ENCODE measurements at regions not wholly inside any gene's neighbourhood (a gene's known extent, or its start where the extent isn't known, plus 50 kb on each side); places are given as distances from the start of the nearest gene placed in this dataset.
A peak's percentile ranks its signal among the peaks of the same experiment; 100 is the strongest.
"Not testable (repeated sequence)": the region's sequence is repeated elsewhere in the genome, so short reads cannot be mapped to it uniquely, and the experiment has no call there.

DNA sequence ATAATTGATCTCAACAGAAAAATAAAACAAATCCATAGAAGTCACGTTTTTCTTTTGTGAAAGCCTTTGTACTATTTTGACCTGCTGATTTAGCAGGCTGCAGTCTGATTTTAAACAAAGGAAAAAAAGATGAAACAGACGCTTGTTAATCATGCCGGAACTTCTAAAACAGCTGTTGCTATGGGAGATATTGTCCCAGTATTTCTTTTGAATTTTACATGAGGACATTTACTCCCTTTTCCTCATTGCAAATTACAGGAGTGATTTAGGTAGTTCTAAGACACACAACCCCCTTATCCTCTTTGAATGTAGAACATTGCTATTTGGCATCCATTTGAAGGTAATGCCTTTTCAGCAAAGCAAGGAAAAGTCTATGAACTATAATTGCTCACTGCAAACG, 416.1 kb downstream of the BCKDHB start:
- DNase-seq (ENCODE audit: low spot score), result no peak

DNA sequence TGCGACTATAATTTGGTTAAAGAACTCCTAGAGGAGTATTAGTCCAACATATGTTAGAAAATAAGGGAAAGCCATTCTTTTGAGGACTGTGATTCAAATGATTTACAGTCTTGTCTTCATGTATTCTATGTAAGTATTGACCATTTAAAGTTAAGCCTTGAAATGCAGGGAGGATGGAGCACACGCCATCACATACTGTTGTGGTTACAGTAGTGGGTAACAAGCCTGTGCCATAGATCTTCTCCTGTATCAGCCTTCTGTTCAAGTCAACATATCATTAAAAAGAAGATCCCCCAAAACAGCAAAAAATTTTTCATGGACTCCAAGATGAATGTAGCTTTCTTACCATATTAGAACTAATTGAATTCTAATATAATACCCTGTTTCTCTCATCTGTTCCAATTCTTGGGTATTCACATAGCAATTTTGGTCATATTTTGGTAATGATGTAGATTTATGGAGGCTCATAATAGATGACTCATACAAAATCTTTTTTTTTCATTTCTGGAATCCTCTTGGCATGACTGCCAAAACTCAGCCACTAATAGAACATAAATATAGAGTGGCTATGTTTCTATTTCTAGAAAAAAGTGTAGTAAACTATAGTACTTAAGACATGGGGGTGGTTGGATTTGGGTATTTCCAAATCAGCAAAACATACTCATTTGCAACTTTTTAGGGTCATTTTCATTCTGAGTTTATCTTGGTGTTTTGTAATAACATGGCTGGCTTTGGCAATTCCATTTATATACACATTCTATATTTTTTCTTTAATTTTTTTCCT, 413.5 kb downstream of the BCKDHB start:
- no peak for DNase-seq (ENCODE audit: low spot score)

DNA sequence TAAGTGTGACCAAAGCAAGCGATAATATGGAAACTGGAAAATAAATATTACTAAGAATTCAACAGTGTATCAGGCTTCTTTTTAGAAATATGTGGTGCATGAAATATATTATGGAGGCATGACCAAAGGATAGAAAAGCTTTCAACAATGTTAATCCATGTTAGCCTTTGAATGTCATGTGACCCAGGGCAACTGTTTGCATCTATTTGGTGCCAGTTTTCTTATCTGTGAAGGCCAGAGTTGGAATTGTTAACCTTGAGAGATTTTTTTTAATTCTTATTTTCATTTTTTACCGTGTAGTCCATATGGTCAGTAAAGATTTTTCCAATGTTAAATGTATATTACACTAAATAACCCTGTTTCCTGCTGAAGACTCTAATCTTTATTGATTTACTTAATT, 411.1 kb downstream of the BCKDHB start:
- DNase-seq (ENCODE audit: low spot score), result no peak

DNA sequence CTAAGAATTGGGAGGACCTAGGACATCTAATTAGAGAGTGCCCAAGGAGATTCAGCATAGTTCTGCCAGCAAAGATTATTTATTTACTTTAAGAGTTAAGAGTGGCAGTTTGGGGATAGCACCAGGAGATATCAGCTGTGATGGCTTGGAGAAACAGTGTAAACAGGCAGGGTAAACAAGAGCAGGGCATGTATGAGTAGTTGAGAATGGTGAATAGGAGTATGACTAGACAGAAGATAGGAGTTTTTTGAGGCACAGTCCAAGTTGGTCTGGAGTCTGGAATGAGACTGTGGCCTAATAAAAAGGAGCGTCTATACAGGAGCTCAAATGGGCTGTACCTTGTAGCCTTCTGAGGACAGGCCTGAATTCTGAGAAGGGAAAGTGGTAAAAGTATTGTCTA, 404.1 kb downstream of the BCKDHB start:
- not testable (repeated sequence) for DNase-seq (ENCODE audit: low spot score)

DNA sequence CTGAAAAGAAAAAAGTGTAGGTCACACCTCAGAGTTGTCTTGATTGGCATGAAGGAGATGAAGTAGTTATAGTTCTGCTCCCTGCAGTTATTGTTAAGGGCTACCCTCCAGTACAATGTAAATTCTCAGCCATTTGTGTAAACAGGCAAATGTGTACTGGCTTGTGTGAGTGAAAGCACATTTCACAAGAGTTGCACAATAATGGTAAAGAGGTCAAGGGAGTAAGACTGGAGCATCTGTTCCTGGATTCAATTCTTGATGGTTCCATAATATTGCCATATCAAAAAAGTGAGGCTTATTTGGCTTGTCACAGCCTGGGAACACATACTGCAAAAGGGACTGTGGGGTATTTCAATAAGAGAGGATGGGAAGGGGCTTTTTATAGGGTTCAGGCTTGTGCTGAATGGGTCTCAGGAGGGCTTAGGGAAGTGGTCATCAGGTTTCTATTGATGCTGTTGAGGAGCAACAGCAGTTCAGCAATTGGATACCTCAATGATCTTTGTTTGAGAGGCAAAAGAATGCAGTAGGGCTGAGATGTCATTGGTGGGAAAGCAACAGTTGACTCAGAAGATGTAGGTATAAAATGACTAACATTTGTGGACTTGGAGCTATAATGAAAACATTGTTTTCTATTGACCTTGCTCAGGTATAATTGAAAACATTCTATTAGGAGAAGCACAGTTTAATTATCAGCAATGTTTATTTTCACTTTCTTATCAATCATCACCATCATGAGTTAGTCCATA, 402.6 kb downstream of the BCKDHB start:
- peak; percentile 40 for DNase-seq (ENCODE audit: low spot score)

DNA sequence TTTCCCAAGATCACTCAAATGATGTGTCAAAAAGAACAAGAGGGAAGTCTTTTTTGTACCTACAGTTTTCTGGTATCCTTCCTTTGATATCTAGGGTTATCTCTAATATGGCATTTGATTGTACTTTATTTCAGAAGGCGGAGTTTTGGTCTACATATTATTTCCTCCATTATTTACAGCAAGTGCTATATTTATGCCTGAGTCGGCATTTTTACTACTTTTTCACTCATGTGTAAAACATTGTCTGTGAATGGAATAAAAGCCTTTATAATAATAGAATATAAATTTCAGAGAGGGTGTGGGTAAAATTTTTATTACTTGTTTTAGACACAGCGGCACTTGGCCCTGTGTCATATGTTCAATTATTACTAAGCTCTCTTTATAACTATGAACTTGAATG, 398.4 kb downstream of the BCKDHB start:
- DNase-seq (ENCODE audit: low spot score), result no peak

DNA sequence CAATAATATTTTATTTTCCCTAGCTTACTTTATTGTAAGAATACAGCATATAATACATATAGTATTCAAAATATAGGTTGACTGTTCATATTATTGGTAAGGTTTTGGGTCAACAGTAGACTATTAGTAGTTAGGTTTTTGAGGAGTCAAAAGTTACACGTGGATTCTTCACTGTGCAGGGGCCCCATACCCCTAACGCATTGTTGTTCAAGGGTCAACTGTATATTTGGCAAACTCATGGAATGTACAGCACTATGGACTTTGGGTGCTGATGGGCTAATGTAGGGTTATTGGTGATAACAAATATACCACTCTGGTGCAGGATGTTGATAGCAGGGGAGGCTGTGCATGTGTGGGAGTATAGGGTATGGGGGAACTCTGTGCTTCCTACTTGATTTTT, 397.2 kb downstream of the BCKDHB start:
- DNase-seq (ENCODE audit: low spot score), result no peak

DNA sequence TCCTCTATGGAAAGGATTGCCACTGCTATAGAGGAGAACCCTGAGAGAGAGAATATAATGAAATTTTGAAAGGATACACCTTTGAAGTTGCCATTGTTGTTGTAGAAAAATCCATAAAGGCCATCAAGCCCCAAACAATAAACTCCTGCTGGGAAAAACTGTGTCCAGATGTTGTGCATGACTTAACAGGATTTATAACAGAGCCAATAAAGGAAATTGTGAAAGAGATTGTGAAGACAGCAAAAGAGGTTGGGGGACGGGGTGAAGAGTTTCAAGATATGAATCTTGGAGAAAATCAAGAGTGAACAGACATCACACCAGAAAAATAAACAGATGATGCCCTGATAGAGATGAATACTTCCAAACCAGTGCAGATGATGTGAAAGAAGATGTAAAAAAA, 396.4 kb downstream of the BCKDHB start:
- DNase-seq (ENCODE audit: low spot score), result no peak

DNA sequence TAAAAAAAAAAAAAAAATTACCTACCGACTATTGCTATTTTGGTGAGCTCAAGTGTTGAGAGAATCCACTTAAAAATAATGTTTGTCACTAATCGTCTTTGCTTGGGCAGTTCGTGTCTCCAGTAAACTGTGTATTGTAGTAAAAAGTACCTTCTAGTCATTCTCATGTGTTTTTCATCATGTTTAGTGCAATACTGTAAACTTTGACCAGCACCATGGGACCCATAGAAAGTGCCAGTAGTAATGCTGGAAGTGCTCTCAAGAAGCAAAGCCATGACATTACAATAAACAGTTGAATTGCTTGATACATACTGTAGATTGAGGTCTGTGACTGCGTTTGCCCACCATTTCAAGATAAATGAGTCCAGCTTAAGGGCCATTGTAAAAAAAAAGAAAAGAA, 395.2 kb downstream of the BCKDHB start:
- DNase-seq (ENCODE audit: low spot score), result no peak

DNA sequence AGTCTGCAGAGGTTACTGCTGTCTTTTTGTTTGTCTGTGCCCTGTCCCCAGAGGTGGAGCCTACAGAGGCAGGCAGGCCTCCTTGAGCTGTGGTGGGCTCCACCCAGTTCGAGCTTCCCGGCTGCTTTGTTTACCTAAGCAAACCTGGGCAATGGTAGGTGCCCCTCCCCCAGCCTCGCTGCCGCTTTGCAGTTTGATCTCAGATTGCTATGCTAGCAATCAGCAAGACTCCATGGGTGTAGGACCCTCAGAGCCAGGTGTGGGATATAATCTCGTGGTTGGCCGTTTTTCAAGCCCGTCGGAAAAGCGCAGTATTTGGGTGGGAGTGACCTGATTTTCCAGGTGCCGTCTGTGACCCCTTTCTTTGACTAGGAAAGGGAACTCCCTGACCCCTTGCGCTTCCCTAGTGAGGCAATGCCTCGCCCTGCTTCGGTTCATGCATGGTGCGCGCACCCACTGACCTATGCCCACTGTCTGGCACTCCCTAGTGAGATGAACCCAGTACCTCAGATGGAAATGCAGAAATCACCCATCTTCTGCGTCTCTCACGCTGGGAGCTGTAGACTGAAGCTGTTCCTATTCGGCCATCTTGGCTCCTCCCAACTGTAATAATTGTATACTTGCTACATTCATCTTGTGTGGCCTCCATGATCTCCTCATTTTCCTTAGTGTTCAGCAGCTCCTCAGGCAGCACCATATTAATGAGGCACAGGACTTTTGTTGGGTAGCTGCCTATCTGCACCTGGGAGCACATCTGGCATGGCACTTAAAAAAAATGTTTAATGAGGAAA, 391.4 kb downstream of the BCKDHB start:
- DNase-seq (ENCODE audit: low spot score), result peak; percentile 59

DNA sequence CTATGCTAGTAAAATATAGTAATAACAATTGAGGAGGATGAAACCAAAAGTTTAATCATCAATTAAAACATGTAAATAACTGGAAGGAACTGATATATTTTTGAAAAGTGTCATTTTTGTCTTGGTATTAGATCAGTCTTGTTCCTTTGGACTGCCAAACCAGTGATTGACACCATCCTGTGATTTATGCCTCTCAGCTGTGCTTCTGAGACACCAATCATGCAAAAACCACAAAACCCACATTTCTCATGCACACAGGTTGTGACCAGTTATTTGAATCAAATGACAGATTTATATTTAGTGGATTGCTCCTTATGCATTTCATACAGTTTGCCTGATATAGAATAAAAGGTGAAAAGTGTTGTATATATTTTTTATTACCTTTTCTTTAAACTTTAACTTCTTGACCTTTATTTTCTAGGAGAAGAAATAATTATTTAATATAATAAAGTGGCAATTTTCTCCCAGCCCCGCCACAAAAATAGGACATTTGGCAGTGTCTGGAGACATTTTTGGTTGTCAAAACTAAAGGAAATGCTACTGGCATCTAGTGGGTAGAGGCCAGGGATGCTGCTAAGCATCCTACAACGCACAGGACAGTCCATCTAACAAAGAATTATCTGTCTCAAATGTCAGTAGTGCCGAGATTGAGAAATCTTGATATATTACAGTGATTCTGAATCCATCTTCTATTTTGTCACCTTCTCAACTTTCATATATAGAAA, 383.6 kb downstream of the BCKDHB start:
- DNase-seq (ENCODE audit: low spot score), result no peak

DNA sequence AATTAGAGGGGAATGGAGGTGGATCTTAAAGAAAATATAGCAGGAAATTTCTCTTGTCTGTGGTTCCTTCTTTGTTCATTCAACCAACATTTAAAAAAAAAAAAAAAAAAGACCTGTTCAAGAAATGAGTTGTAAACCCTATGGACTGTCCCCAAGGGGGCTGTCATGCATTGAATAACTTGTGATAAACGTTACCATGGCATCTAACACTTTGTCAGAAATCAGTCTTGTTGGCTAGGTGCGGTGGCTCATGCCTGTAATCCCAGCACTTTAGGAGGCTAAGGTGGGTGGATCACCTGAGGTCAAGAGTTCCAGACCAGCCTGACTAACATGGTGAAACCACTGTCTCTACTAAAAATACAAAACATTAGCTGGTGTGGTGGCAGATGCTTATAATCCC, 381.7 kb downstream of the BCKDHB start:
- no peak for DNase-seq (ENCODE audit: low spot score)

DNA sequence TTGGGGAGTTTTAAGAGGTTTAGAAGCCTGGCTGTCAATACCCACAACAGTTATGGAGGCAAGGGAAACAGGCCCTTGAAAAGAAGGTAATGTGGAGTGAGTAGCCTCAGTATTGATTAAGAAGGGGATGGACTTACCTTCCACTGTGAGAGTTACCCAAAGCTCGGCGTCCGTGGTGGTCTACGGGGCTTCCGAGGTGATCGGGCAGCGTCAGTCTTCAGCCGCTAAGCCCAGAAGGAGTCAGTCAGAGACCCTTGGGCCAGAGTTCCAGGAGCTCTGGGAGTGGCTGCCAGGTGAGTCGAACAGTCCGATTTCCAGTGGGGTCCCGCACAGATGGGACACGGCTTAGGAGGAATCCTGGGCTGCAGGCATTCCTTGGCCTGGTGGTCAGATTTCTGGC, 379.0 kb downstream of the BCKDHB start:
- DNase-seq (ENCODE audit: low spot score), result not testable (repeated sequence)

DNA sequence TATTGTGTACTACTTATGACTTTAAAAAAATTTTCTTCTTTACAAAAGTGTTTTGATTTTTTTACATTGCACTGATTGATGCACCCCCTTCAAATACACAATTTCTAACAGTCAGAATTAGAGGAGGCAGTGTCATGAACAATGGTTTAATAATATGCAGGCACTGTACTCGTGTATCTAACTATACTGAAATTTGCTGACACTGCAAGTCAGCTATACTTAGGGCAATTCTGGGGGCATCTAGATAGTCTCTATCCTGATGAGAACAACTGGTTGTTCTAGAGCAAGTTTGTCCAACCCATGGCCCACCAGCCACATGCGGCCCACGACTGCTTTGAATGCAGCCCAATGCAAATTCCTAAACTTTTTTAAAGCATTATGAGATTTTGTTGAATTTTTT, 375.6 kb downstream of the BCKDHB start:
- no peak for DNase-seq (ENCODE audit: low spot score)

DNA sequence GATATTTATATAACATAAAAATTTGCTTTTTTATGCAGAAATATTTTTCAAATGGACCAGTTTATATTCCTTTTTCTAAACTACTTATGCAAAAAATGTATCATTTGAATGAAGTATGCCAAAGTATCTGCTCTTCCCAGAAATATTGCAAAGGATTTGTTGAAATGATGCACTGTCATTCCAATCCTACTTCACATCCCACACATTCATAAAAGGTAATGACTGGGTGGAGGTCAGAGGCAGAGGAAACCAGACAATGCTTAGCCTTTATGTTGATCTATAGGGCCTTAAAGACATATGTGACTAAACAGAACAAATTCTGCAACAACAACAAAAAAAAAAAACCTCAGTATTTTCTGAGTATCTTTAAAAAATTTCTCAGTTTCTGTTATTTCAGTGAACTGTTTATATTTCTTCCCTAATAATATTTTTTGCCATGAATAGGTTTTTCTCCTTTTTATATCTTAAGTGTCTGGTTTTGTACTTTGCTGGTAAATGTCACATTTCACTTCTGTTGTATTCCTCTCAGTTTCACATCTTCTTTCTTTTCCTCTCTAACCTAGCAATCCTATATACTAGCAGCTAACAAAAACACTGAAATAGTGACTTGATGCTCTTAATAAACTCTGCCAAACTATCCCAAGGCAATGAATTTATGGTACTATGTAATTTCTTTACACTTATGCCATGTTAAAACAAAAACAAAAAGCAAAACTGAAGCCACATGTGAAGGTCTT, 374.1 kb downstream of the BCKDHB start:
- no peak for DNase-seq (ENCODE audit: low spot score)

DNA sequence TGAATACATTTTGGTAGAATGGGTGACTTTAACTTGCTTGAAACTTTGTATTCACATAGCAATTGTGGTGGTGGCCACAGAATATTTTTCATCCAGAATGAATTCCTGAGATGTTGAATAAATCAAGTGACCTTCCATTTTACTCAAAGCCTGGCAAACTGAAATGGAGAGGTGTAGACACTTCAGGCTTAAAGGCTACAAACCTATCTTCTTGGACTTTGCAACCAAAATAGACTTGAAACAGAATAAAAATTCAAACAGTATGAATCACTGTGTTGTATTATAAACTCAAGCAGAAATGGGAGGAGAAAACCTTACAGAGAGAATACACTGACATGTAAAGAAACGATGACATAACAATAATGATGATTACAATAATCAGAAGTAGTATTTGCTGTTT, 371.6 kb downstream of the BCKDHB start:
- DNase-seq (ENCODE audit: low spot score), result no peak

DNA sequence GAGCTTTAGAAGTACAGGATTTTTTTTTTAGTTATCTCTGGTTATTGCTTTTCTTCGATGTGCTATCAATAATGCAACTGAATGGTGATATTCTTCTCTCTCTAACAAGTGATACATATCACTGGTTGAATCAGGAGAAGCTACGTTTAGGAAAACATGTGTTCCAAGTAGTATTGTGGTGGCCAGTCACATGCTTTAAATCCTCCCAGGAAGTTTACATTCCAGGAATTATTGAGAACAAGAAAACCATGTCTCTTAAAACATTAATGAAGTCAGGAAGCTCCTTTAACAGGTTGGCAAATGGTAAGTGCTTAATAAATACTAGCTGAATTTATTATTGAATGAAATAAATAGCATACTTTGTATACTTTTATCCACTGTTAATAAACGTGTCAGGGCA, 371.1 kb downstream of the BCKDHB start:
- DNase-seq (ENCODE audit: low spot score), result peak; percentile 34

DNA sequence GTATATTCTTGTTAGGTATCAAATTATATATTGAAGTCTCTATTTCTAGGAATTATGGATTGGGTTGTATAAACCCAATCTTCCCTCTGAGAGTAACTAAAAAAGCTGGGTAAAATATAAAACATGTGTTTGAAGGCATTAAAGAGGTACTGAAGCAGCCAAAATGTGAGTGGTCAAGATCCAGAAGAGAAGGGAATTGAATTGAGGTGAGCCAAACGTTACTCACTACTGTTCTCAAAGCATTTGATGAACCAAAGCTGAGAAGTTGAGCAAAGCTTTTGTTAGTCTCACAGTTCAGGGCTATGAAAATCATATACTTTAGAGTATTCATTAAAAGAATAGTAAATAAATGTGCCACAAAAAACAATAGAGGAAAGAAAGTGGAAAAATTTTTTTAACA, 365.8 kb downstream of the BCKDHB start:
- DNase-seq (ENCODE audit: low spot score), result no peak

DNA sequence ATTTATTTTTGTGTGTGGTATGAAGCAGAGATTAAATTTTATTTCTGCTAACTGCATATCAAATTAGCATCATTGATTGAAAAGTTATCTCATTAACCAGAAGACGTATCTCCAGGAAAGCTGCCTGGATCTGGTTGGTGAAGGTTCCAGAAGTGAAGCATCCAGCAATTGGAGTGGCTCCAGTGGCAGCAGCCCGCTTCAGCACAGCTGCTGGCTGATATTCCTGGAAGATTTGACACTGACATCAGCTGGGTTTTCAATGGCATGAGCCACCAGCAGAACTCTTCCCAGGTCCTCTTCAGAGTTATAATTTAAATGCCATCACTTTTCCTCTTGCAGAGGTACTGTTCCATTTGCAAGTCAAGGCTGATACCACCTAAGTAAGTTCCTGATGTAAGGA, 363.5 kb downstream of the BCKDHB start:
- no peak for DNase-seq (ENCODE audit: low spot score)

DNA sequence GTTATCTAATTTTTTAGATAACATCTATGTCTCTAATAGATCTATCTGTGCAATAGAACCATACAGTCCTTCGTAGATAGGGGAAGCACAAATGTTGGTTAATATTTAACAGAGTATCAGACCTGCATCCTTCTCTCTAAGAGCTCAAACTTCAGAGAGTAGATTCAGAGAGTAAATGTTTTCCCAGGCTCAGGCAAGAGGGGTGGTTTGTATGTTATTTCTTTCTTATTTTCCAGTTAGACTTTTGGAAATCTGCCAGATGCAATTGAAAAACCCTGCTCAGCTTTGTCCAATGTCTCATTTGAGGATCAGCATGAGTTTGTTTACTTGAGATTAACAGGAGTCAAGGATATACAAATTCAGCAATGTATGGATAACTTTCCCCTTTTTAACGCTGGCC, 361.9 kb downstream of the BCKDHB start:
- peak; percentile 47 for DNase-seq (ENCODE audit: low spot score)

DNA sequence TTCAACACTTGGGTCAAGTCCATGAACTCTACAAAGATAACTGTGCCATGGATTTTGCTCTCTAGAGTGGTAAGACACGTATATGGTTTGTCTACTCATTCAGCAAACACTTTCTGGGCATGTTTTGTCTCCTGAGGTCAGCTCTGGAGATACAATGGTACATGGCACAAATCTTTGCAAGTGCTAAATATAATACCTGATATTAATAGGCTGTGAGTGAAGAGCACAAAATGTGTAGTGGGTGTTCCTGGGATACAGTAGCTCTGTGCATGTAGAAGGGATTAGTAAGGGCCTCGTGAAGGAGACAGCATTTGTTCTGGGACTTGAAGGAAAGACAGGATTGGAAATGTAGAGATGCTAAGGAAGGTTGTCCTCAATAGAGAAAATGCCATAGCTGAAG, 360.9 kb downstream of the BCKDHB start:
- no peak for DNase-seq (ENCODE audit: low spot score)

All from HT-29 (cell line).